ENCODE measurements at regions not wholly inside any gene's neighbourhood (a gene's known extent, or its start where the extent isn't known, plus 50 kb on each side); places are given as distances from the start of the nearest gene placed in this dataset.
A peak's percentile ranks its signal among the peaks of the same experiment; 100 is the strongest.

- no peak overlapping the region for H3K4me3 Mint-ChIP-seq
- H3K27me3 Mint-ChIP-seq (ENCODE audit: low read depth): no peaks in the 10 kb centered on the region
- H3K9me3 Mint-ChIP-seq: no peaks in the 10 kb centered on the region
- H3K27ac Mint-ChIP-seq: no peak overlapping the region
- no peaks in the 10 kb centered on the region for H3K4me1 Mint-ChIP-seq
- no peak for TF ChIP-seq CTCF (IDR thresholded peaks at IDR 0.05; ENCODE audit: unreplicated experiment in 3 of 3)
- no peaks in the 10 kb centered on the region for H3K36me3 Mint-ChIP-seq (ENCODE audit: low read depth)
These were observed 1206.9 kb upstream of the SEL1L start for GRCh38 chr14:82740547-82740946.

GRCh38 chr14:82755476-82755875 lies 1221.8 kb upstream of the SEL1L start:
- peaks cover 8% of the 10 kb centered on the region for H3K9me3 Mint-ChIP-seq
- H3K4me1 Mint-ChIP-seq: peaks cover 30% of the 10 kb centered on the region
- H3K36me3 Mint-ChIP-seq (ENCODE audit: low read depth): no peaks in the 10 kb centered on the region
- H3K27ac Mint-ChIP-seq: no peak overlapping the region
- H3K4me3 Mint-ChIP-seq: no peak overlapping the region
- TF ChIP-seq CTCF (IDR thresholded peaks at IDR 0.05; ENCODE audit: unreplicated experiment in 3 of 3): no peak
- H3K27me3 Mint-ChIP-seq (ENCODE audit: low read depth): no peaks in the 10 kb centered on the region

GRCh38 chr14:82755923-82756322 lies 1222.3 kb upstream of the SEL1L start:
- peaks cover 8% of the 10 kb centered on the region for H3K9me3 Mint-ChIP-seq
- H3K4me1 Mint-ChIP-seq: peaks cover 30% of the 10 kb centered on the region

GRCh38 chr14:82757776-82758175 lies 1224.1 kb upstream of the SEL1L start:
- TF ChIP-seq CTCF (IDR thresholded peaks at IDR 0.05; ENCODE audit: unreplicated experiment in 3 of 3): no peak
- no peaks in the 10 kb centered on the region for H3K36me3 Mint-ChIP-seq (ENCODE audit: low read depth)
- no peak overlapping the region for H3K4me3 Mint-ChIP-seq
- peak overlapping the region in 1 of 3 experiments; percentile 37 for H3K27ac Mint-ChIP-seq
- no peaks in the 10 kb centered on the region for H3K27me3 Mint-ChIP-seq (ENCODE audit: low read depth)
- peaks cover 8% of the 10 kb centered on the region for H3K9me3 Mint-ChIP-seq
- peaks cover 30% of the 10 kb centered on the region for H3K4me1 Mint-ChIP-seq

More at GRCh38 chr14:82755923-82756322, 1222.3 kb upstream of the SEL1L start:
- Mint-ChIP-seq H3K27me3 (ENCODE audit: low read depth) (no peaks in the 10 kb centered on the region), H3K4me3 (no peak overlapping the region), H3K36me3 (ENCODE audit: low read depth) (no peaks in the 10 kb centered on the region), H3K27ac (no peak overlapping the region)
- no peak for TF ChIP-seq CTCF (IDR thresholded peaks at IDR 0.05; ENCODE audit: unreplicated experiment in 3 of 3)

GRCh38 chr14:82759656-82760055 lies 1226.0 kb upstream of the SEL1L start:
- Mint-ChIP-seq H3K27me3 (ENCODE audit: low read depth) (no peaks in the 10 kb centered on the region), H3K36me3 (ENCODE audit: low read depth) (no peaks in the 10 kb centered on the region), H3K9me3 (no peaks in the 10 kb centered on the region), H3K4me3 (no peak overlapping the region), H3K27ac (peak overlapping the region; percentile 2 to 77 (median 7)), H3K4me1 (peaks cover 30% of the 10 kb centered on the region)
- TF ChIP-seq CTCF (IDR thresholded peaks at IDR 0.05; ENCODE audit: unreplicated experiment in 3 of 3): no peak

- no peaks in the 10 kb centered on the region for H3K4me1 Mint-ChIP-seq
- H3K27me3 Mint-ChIP-seq (ENCODE audit: low read depth): no peaks in the 10 kb centered on the region
- H3K4me3 Mint-ChIP-seq: no peak overlapping the region
- no peak for TF ChIP-seq CTCF (IDR thresholded peaks at IDR 0.05; ENCODE audit: unreplicated experiment in 3 of 3)
- H3K27ac Mint-ChIP-seq: no peak overlapping the region
- no peaks in the 10 kb centered on the region for H3K36me3 Mint-ChIP-seq (ENCODE audit: low read depth)
- no peaks in the 10 kb centered on the region for H3K9me3 Mint-ChIP-seq
These were observed 1232.5 kb upstream of the SEL1L start for GRCh38 chr14:82766123-82766522.
